ENCODE measurements at regions not wholly inside any gene's neighbourhood (a gene's known extent, or its start where the extent isn't known, plus 50 kb on each side); places are given as distances from the start of the nearest gene placed in this dataset.

- TF ChIP-seq CTCF (IDR thresholded peaks at IDR 0.05; ENCODE audit: low read depth, low read length) (no peak), POLR2A (IDR thresholded peaks at IDR 0.05; ENCODE audit: extremely low read depth, insufficient read length) (no peak), MAX (IDR thresholded peaks at IDR 0.05; ENCODE audit: low read depth, low read length) (no peak)
Observed at GRCh38 chr14:96953875-96954185, 156.6 kb downstream of the VRK1 start.

All from NB4 (cell line).